Spleen (tissue), 7 donors: ENCODE measurements at regions not wholly inside any gene's neighbourhood (a gene's known extent, or its start where the extent isn't known, plus 50 kb on each side); places are given as distances from the start of the nearest gene placed in this dataset.

Experiments
- CTCF ChIP-seq, 11 experiments: fragments of 200-600 bp in 7 of 11; fragments of 450-650 bp in 4 of 11; sonication (generic) in 4 of 11; IDR thresholded peaks in 8 of 11; conservative IDR thresholded peaks in 3 of 11; 1 replicate in 7 of 11; 2 replicates in 4 of 11; pipeline versions ENCODE4 v1.4.0 to v1.8.0; 2016 to 2021; ENCODE audit warnings: antibody characterized with exemption in 11 of 11, inconsistent platforms in 4 of 11, mild to moderate bottlenecking in 1 of 11
- POLR2A ChIP-seq, 3 donors: fragments of 450-650 bp; IDR thresholded peaks; one replicate each; pipeline ENCODE4 v1.5.1; 2017; ENCODE audit warnings: antibody characterized with exemption in 3 of 3, mild to moderate bottlenecking in 1 of 3
- POLR2AphosphoS5 ChIP-seq, 3 donors: sonication (generic); formaldehyde crosslinking; IDR thresholded peaks; one replicate each; pipeline ENCODE4 v1.5.1; 2017; ENCODE audit warnings: antibody characterized with exemption in 3 of 3
- donor health status: DM: no; HTN: no; CAD: no; lungs with moderate emphysema.
- donor health status: DM: no; HTN: no; CAD: no.
- donor health status: DM: no; HTN: no; CAD: no.

- peak in 5 of 11 experiments; percentile 14 to 31 (median 24) for TF ChIP-seq CTCF (IDR thresholded peaks at IDR 0.05 in 8 of 11, conservative IDR thresholded peaks at IDR 0.05 in 3 of 11)
- no peak for TF ChIP-seq POLR2A (IDR thresholded peaks at IDR 0.05)
- TF ChIP-seq POLR2AphosphoS5 (IDR thresholded peaks at IDR 0.05) = no peak
Measured at GRCh38 chr18:34322365-34323289, 97.9 kb upstream of the NOL4 start.
